Effector memory CD4-positive, alpha-beta T cell (primary cell): ENCODE measurements at regions not wholly inside any gene's neighbourhood (a gene's known extent, or its start where the extent isn't known, plus 50 kb on each side); places are given as distances from the start of the nearest gene placed in this dataset.

Experiments
- DNase-seq, 3 donors: peaks; one replicate each; pipeline ENCODE4 v3.0.0-alpha.2; 2020
- H3K27ac ChIP-seq: 2 replicates; pipeline ENCODE4 v1.7.0; 2013; ENCODE audit warnings: mild to moderate bottlenecking, low read length, moderate library complexity; ENCODE audit not compliant: insufficient read depth, poor library complexity, severe bottlenecking
- H3K27me3 ChIP-seq: replicated peaks from 2 replicates; pipeline ENCODE4 v1.7.0; 2013; ENCODE audit warnings: mild to moderate bottlenecking, low read length; ENCODE audit not compliant: insufficient read depth, control insufficient read depth, poor library complexity, severe bottlenecking
- H3K36me3 ChIP-seq: 2 replicates; pipeline ENCODE4 v1.7.0; 2013; ENCODE audit warnings: mild to moderate bottlenecking, low read length, moderate library complexity; ENCODE audit not compliant: control insufficient read depth, insufficient read depth
- H3K4me1 ChIP-seq: 2 replicates; pipeline ENCODE4 v1.7.0; 2013; ENCODE audit warnings: low read length, mild to moderate bottlenecking; ENCODE audit not compliant: control insufficient read depth, insufficient read depth, poor library complexity, severe bottlenecking
- H3K4me3 ChIP-seq: 2 replicates; pipeline ENCODE4 v1.7.0; 2013; ENCODE audit warnings: low read length, low read depth, mild to moderate bottlenecking; ENCODE audit not compliant: insufficient read depth, poor library complexity, severe bottlenecking
- H3K9me3 ChIP-seq: 2 replicates; pipeline ENCODE4 v1.7.0; 2013; ENCODE audit warnings: mild to moderate bottlenecking, low read length, moderate library complexity; ENCODE audit not compliant: control insufficient read depth

GRCh38 chr15:93897377-93897776 lies 334.0 kb upstream of the MCTP2 start:
- no peak overlapping the region for H3K27ac ChIP-seq
- H3K36me3 ChIP-seq, result no peaks in the 10 kb centered on the region
- H3K4me3 ChIP-seq, result no peak overlapping the region
- no peaks in the 10 kb centered on the region for H3K27me3 ChIP-seq
- DNase-seq, result no peak
- H3K4me1 ChIP-seq, result no peaks in the 10 kb centered on the region
- H3K9me3 ChIP-seq, result no peaks in the 10 kb centered on the region

GRCh38 chr15:93895976-93896770 lies 335.2 kb upstream of the MCTP2 start:
- H3K27ac ChIP-seq, result no peak overlapping the region

GRCh38 chr15:93894438-93895036 lies 336.8 kb upstream of the MCTP2 start:
- no peaks in the 10 kb centered on the region for H3K4me1 ChIP-seq
- H3K27ac ChIP-seq, result no peak overlapping the region
- no peak for DNase-seq
- H3K9me3 ChIP-seq, result no peaks in the 10 kb centered on the region
- no peaks in the 10 kb centered on the region for H3K36me3 ChIP-seq
- no peaks in the 10 kb centered on the region for H3K27me3 ChIP-seq
- H3K4me3 ChIP-seq, result no peak overlapping the region

More at GRCh38 chr15:93895976-93896770, 335.2 kb upstream of the MCTP2 start:
- Histone ChIP-seq H3K9me3 (no peaks in the 10 kb centered on the region), H3K27me3 (no peaks in the 10 kb centered on the region), H3K4me1 (no peaks in the 10 kb centered on the region), H3K36me3 (no peaks in the 10 kb centered on the region), H3K4me3 (no peak overlapping the region)
- DNase-seq, result no peak

- H3K4me3 ChIP-seq, result no peak overlapping the region
- H3K9me3 ChIP-seq, result no peaks in the 10 kb centered on the region
- H3K36me3 ChIP-seq, result no peaks in the 10 kb centered on the region
- H3K4me1 ChIP-seq, result no peaks in the 10 kb centered on the region
- no peaks in the 10 kb centered on the region for H3K27me3 ChIP-seq
- DNase-seq, result no peak
- no peak overlapping the region for H3K27ac ChIP-seq
Measured at GRCh38 chr15:93887151-93887550, 344.2 kb upstream of the MCTP2 start.

- no peaks in the 10 kb centered on the region for H3K4me1 ChIP-seq
- H3K4me3 ChIP-seq, result no peak overlapping the region
- no peaks in the 10 kb centered on the region for H3K27me3 ChIP-seq
- no peak for DNase-seq
- no peaks in the 10 kb centered on the region for H3K9me3 ChIP-seq
- H3K36me3 ChIP-seq, result no peaks in the 10 kb centered on the region
- no peak overlapping the region for H3K27ac ChIP-seq
Measured at GRCh38 chr15:93882779-93883178, 348.6 kb upstream of the MCTP2 start.

GRCh38 chr15:93882141-93882540 lies 349.2 kb upstream of the MCTP2 start:
- no peak for DNase-seq
- H3K4me3 ChIP-seq, result no peak overlapping the region
- H3K27me3 ChIP-seq, result no peaks in the 10 kb centered on the region
- no peaks in the 10 kb centered on the region for H3K4me1 ChIP-seq
- no peak overlapping the region for H3K27ac ChIP-seq
- H3K9me3 ChIP-seq, result no peaks in the 10 kb centered on the region
- H3K36me3 ChIP-seq, result no peaks in the 10 kb centered on the region

GRCh38 chr15:93881310-93881709 lies 350.1 kb upstream of the MCTP2 start:
- Histone ChIP-seq H3K36me3 (no peaks in the 10 kb centered on the region), H3K27me3 (no peaks in the 10 kb centered on the region), H3K27ac (no peak overlapping the region), H3K9me3 (no peaks in the 10 kb centered on the region), H3K4me1 (no peaks in the 10 kb centered on the region), H3K4me3 (no peak overlapping the region)
- no peak for DNase-seq

GRCh38 chr15:93880358-93880757 lies 351.0 kb upstream of the MCTP2 start:
- no peaks in the 10 kb centered on the region for H3K4me1 ChIP-seq
- no peak overlapping the region for H3K27ac ChIP-seq
- no peaks in the 10 kb centered on the region for H3K36me3 ChIP-seq
- H3K9me3 ChIP-seq, result no peaks in the 10 kb centered on the region
- no peak for DNase-seq
- no peaks in the 10 kb centered on the region for H3K27me3 ChIP-seq
- H3K4me3 ChIP-seq, result no peak overlapping the region

GRCh38 chr15:93870583-93870982 lies 360.8 kb upstream of the MCTP2 start:
- Histone ChIP-seq H3K27me3 (no peaks in the 10 kb centered on the region), H3K4me1 (no peaks in the 10 kb centered on the region), H3K9me3 (no peaks in the 10 kb centered on the region), H3K4me3 (no peak overlapping the region), H3K36me3 (no peaks in the 10 kb centered on the region), H3K27ac (no peak overlapping the region)
- no peak for DNase-seq

- Histone ChIP-seq H3K4me3 (no peak overlapping the region), H3K36me3 (no peaks in the 10 kb centered on the region), H3K27ac (no peak overlapping the region), H3K27me3 (no peaks in the 10 kb centered on the region), H3K4me1 (no peaks in the 10 kb centered on the region), H3K9me3 (no peaks in the 10 kb centered on the region)
- DNase-seq, result no peak
Measured at GRCh38 chr15:93866948-93867347, 364.4 kb upstream of the MCTP2 start.
